ENCODE measurements at regions not wholly inside any gene's neighbourhood (a gene's known extent, or its start where the extent isn't known, plus 50 kb on each side); places are given as distances from the start of the nearest gene placed in this dataset.
A peak's percentile ranks its signal among the peaks of the same experiment; 100 is the strongest.

DNA sequence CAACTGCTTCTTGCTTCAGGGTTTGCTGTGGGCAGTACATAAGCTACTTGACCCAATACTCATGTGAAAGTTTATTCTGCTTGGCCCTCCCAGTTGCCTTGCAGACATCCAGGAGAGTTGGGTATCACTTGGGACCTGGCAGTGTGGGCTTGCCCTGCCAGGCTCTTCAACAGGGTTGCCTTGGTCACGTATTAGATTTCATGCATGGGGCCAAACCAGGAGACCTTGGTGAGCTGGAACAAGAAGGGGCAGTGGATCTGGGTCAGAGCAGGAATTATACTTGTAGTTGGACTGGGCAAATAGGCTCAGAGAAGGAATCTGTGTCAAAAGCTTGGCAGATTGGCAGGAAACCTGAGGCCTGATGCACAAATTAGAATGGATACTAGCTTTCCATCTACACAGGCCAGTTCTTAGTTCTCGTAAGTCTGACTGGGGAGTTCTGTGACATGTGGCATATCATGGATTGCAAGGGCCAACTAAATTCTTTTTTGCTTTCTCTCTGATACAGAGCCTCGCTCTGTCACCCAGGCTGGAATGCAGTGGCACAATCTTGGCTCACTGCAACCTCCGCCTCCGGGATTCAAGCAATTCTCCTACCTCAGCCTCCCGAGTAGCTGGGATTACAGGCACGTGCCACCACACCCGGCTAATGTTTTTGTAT, 192.6 kb upstream of the SERP2 start:
- no peaks in the 10 kb centered on the region for H3K36me3 ChIP-seq
- DNase-seq (ENCODE audit: low read depth in 1 of 2, low spot score in 2 of 2), result no peak

DNA sequence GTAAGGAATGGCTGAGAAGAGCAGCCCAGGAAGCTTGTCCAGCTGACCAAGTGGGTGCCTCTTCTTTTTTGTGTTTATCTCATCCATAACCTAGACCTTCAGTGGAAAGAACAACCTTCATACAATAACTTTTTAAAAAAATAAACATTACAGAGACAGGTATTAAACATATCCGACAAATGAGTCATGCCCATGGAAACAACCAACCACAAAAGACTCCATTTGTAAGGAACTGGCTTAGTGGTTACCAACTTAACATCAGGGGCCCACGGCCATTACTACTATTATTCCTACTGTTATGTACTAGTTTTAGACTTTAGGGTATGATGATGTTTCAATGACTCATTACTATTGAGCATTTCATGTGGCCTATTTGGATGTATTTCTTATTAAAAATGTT, 191.7 kb upstream of the SERP2 start:
- H3K27me3 ChIP-seq (replicated peaks), result no peaks in the 10 kb centered on the region
- H3K27ac ChIP-seq, result no peak overlapping the region
- H3K4me3 ChIP-seq, result no peak overlapping the region
- 0 out of 2 replicates have a peak, but pooled peaks cover 6% of the 10 kb centered on the region for H3K4me1 ChIP-seq (replicated peaks)
- H3K36me3 ChIP-seq, result no peaks in the 10 kb centered on the region
- H3K9me3 ChIP-seq (replicated peaks), result no peaks in the 10 kb centered on the region; the same call in 1 of the 2 replicates
- peak in 1 of 2 experiments; percentile 19 for DNase-seq (ENCODE audit: low read depth in 1 of 2, low spot score in 2 of 2)

More for the DNA sequence above, 192.6 kb upstream of the SERP2 start:
- H3K4me1 ChIP-seq (replicated peaks), result 0 out of 2 replicates have a peak, but pooled peaks cover 6% of the 10 kb centered on the region
- H3K27me3 ChIP-seq (replicated peaks), result no peaks in the 10 kb centered on the region
- no peak overlapping the region for H3K27ac ChIP-seq
- H3K9me3 ChIP-seq (replicated peaks), result no peaks in the 10 kb centered on the region; the same call in 1 of the 2 replicates
- H3K4me3 ChIP-seq, result no peak overlapping the region

DNA sequence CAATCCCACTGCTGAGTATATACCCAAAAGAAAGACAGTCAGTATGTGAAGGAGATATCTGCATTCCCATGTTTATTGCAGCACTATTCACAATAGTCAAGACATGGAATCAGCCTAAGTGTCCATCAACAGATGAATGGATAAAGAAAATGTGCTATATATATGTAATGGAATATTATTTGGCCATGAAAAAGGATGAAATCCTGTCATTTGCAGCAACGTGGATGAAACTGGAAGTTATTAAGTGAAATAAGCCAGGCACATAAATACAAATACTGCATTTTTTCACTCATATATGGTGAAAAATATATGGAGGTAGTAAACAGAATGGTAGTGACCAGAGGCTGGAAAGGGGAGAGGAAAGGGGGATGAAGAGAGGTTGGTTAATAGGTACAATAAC, 188.9 kb upstream of the SERP2 start:
- Histone ChIP-seq H3K9me3 (replicated peaks) (no peaks in the 10 kb centered on the region; the same call in 1 of the 2 replicates), H3K4me1 (replicated peaks) (peaks cover 15% of the 10 kb centered on the region), H3K4me3 (no peak overlapping the region), H3K27me3 (replicated peaks) (no peaks in the 10 kb centered on the region), H3K27ac (no peak overlapping the region), H3K36me3 (no peaks in the 10 kb centered on the region)
- DNase-seq (ENCODE audit: low read depth in 1 of 2, low spot score in 2 of 2), result no peak

DNA sequence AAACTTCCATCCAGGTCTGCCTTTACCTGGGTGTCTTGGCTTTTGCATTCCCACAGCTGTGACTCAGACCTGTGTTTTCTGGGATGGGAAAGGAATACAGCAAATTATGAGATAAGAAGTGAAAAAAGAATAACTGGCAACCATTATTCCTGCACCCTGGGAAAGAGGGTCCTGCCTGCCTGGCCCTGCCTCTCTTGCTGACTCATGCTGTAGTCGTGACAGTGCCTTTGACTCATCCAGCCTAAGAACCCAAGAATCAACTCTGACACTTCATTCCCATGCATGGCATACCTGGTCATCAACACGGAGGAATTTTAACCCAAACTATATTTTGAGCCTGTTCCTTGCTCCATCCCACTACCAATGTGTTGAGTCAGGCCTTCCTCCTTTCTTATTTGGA, 185.4 kb upstream of the SERP2 start:
- no peaks in the 10 kb centered on the region for H3K36me3 ChIP-seq
- H3K9me3 ChIP-seq (replicated peaks), result no peaks in the 10 kb centered on the region; the same call in 1 of the 2 replicates
- no peak overlapping the region for H3K4me3 ChIP-seq
- H3K4me1 ChIP-seq (replicated peaks), result peaks cover 13% of the 10 kb centered on the region
- H3K27ac ChIP-seq, result no peak overlapping the region
- DNase-seq (ENCODE audit: low read depth in 1 of 2, low spot score in 2 of 2), result peak; percentile 33 to 48
- no peaks in the 10 kb centered on the region; the same call in 1 of the 2 replicates for H3K27me3 ChIP-seq (replicated peaks)

DNA sequence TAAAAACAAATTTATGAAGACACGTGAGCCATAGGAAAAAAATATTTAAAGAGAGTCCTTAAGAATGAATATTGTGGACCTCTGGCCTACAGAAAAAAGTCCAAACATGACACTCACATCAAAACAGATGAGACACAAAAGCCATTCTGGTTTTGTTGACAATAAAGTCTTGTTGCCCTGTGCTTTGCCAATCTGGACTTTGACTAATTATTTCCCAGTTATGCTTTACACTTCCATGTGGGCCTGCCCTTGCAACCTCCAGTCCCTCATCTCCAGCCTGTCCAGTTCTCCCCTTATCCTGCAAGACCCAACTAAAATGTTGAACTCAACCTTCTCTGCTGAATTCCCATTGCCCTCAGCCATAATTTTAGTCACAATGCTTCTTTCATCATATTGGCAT, 184.5 kb upstream of the SERP2 start:
- H3K27me3 ChIP-seq (replicated peaks), result no peaks in the 10 kb centered on the region; the same call in 1 of the 2 replicates
- H3K27ac ChIP-seq, result no peak overlapping the region
- H3K36me3 ChIP-seq, result no peaks in the 10 kb centered on the region
- DNase-seq (ENCODE audit: low read depth in 1 of 2, low spot score in 2 of 2), result no peak
- peaks cover 13% of the 10 kb centered on the region for H3K4me1 ChIP-seq (replicated peaks)
- H3K9me3 ChIP-seq (replicated peaks), result no peaks in the 10 kb centered on the region; the same call in 1 of the 2 replicates
- no peak overlapping the region for H3K4me3 ChIP-seq

DNA sequence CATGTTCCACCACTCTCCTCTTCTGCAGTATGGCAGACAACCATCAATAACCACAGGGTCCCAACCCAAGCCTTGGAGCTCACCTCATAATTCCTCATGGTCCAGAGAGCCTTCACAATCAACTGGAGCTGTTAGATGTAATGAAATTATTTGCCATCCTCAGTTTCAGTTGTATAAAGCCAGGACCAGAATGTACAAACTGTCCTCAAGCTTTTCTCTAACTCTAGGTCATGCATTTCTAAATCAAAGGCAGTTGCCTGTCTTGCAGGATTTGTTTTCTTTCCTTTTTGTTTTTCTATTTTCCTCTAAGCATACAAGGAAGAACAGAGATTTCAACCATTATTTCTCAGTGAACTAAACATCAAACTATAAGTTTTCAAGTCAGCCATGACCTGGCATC, 182.5 kb upstream of the SERP2 start:
- no peak overlapping the region for H3K4me3 ChIP-seq
- no peaks in the 10 kb centered on the region; the same call in 1 of the 2 replicates for H3K27me3 ChIP-seq (replicated peaks)
- no peaks in the 10 kb centered on the region for H3K36me3 ChIP-seq
- peaks cover 13% of the 10 kb centered on the region for H3K4me1 ChIP-seq (replicated peaks)
- no peak overlapping the region for H3K27ac ChIP-seq
- H3K9me3 ChIP-seq (replicated peaks), result no peaks in the 10 kb centered on the region
- no peak for DNase-seq (ENCODE audit: low read depth in 1 of 2, low spot score in 2 of 2)

DNA sequence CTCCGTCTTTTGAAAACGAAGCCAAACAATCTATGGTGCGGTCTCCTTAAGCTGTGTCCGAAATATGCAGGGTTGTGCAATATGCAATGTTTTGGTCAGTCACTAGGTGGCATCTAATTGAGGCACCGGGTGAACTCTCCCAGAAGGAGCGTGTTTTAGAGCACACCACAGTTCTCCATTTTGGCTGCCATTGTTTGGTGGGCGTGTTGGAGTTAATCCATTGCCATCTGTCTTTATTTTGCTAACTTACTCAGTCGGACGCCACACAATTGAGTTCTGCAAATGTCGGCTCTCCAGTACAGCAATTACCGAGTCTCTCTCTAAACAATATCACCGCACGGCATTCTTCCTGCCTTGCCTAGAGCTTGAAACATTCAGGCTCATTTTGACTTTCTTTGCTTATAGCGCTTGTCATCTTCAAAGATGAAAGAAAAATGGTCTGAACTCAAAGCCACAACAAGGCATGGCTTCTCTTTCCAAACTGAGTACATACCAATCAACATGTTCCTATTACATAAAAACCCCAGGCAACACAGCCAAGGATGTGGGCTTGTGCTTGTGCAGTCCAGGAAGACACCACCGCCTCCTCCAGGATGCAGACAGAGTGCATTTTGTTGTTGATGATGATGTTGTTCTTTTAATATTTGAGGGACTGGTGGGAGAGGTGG, 182.0 kb upstream of the SERP2 start:
- Histone ChIP-seq H3K9me3 (replicated peaks) (no peaks in the 10 kb centered on the region), H3K27ac (no peak overlapping the region), H3K36me3 (no peaks in the 10 kb centered on the region), H3K27me3 (replicated peaks) (no peaks in the 10 kb centered on the region; the same call in 1 of the 2 replicates), H3K4me1 (replicated peaks) (peaks cover 13% of the 10 kb centered on the region), H3K4me3 (no peak overlapping the region)
- DNase-seq (ENCODE audit: low read depth in 1 of 2, low spot score in 2 of 2), result peak; percentile 47 to 49

DNA sequence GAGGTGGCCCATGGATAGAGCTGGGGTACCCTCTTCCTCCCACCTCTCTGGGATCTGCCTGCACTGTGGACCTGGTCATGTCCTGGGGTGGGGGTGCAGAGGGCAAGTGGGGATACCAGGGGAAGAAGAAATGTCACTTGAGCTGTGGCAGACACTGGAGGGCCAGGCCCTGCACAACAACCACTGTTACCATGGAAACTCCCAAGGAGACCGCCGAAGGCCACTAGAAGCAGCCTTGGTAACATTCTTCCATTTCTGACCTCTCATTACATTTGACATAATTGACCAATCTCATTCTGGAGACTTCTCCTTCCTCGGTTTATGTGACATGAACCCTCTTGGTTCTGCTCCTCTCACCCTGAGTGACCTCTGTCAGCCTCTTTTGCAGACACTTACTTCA, 179.9 kb upstream of the SERP2 start:
- Histone ChIP-seq H3K36me3 (no peaks in the 10 kb centered on the region), H3K9me3 (replicated peaks) (no peaks in the 10 kb centered on the region), H3K27ac (no peak overlapping the region), H3K4me3 (no peak overlapping the region), H3K27me3 (replicated peaks) (no peaks in the 10 kb centered on the region; the same call in 1 of the 2 replicates), H3K4me1 (replicated peaks) (peaks cover 19% of the 10 kb centered on the region)
- no peak for DNase-seq (ENCODE audit: low read depth in 1 of 2, low spot score in 2 of 2)

DNA sequence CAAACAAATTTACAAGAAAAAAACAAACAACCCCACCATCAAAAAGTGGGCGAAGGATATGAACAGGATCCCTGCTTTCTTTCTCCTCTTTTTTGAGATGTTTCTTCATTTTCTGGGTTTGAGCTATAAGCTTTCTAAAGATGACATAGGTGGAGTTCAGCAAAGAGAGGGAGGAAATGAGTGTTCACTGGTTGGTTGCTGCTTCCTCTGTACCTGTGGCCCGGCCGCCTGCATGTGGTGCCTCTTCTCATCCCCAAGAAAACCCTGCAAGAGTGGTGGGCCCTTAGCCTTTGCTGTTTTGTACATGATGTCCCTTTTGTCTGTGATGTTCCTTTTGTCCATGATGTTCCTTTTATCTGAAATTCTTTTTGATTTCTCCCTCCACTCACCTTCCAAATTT, 178.4 kb upstream of the SERP2 start:
- H3K4me3 ChIP-seq, result no peak overlapping the region
- DNase-seq (ENCODE audit: low read depth in 1 of 2, low spot score in 2 of 2), result no peak
- no peak overlapping the region for H3K27ac ChIP-seq
- peaks cover 24% of the 10 kb centered on the region for H3K4me1 ChIP-seq (replicated peaks)
- no peaks in the 10 kb centered on the region; the same call in 1 of the 2 replicates for H3K27me3 ChIP-seq (replicated peaks)
- H3K9me3 ChIP-seq (replicated peaks), result no peaks in the 10 kb centered on the region
- no peaks in the 10 kb centered on the region for H3K36me3 ChIP-seq

DNA sequence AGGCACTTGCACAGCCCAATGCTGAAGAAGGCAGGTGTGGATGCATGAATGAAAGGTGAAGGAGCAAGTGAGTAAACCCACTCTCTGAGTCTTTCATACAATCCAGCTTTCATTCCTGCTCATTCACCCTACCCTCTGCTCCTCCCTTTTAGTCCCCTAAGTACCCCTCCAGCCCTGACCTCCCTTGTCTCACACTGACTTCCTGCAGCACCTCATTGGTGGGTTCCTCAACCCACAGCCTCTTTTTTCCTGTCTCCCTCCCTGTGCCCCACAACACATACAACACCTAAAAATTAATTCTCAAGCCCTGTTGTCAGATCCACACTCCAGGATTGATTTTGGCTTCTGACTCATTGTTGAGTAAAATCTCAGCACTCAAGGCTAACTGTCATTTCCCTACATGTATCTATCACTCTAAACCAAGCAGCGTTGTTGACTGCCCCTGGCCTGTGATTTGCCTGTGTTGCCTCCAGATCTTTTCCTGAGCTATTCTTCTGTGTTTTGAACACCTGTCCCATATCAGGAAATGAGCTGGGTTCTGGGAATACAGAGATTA, 177.3 kb upstream of the SERP2 start:
- DNase-seq (ENCODE audit: low read depth in 1 of 2, low spot score in 2 of 2), result no peak
- Histone ChIP-seq H3K27me3 (replicated peaks) (no peaks in the 10 kb centered on the region; the same call in 1 of the 2 replicates), H3K27ac (no peak overlapping the region), H3K4me1 (replicated peaks) (peaks cover 24% of the 10 kb centered on the region), H3K4me3 (no peak overlapping the region), H3K36me3 (no peaks in the 10 kb centered on the region), H3K9me3 (replicated peaks) (no peaks in the 10 kb centered on the region)

DNA sequence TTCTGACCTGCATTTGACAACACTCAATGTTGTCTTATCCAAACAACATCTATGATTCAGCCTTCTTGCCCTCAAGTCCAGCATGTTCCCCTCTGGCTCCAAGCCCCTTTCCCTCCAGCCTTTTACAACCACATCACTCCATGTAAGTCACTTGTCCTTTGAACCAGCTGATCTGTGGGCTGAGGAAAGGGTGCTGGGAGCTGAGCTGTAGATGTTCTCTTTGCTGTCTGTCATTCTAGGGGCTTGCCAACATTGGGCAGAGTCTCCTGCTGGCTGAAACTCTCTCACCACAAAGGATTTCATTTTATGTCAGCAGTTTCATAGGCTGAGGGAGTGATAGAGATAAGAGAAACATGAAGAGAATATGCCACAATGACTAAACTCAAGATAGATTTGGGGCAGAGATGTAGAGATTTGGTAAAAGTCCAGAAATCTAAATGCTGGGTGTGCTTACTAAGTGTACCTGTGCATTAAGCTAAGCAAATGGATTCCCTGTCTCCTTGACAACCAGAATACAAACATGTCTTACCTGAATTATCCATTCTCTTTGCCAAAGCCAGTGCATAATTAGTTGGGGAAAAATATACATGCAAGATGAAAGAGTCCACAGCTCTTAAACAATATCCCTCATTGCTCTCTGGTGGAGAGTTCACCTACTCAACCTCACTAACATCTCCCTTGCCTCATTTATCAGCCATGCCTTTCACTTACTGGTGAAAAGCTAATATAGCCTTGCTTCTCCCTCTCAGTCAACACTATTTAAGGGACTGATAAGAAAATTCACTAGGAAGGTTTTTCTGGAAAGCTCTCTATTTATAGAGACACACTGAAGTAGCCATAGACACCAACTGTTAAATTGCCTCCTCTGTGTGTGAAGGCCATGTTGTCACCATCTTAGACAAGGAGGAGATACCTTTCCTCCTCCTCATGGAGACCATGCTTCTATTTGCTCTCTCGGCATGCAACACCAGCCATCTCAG, 175.5 kb upstream of the SERP2 start:
- peak in 1 of 2 experiments; percentile 14 for DNase-seq (ENCODE audit: low read depth in 1 of 2, low spot score in 2 of 2)
- no peaks in the 10 kb centered on the region for H3K36me3 ChIP-seq

DNA sequence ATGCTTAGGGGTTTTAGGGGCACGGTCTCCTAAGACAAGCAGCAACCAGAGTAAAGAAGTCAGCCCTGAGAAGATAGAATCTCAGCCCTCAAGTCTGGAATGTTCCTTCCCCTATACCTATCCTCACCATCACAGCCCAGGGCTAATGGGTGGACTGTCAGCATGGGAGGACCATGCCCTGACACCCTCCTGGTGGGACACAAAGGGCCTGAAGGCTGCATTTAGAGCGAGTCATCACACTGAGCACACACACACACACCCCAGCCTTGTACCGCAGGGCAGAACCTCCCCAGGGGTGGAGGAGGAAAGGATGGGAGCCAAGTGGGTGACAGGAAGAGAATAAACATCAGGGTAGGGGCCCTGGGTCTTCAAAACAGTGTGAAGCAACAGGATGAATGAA, 174.8 kb upstream of the SERP2 start:
- Histone ChIP-seq H3K36me3 (no peaks in the 10 kb centered on the region), H3K27ac (no peak overlapping the region), H3K4me1 (replicated peaks) (peaks cover 20% of the 10 kb centered on the region), H3K9me3 (replicated peaks) (no peaks in the 10 kb centered on the region), H3K27me3 (replicated peaks) (no peaks in the 10 kb centered on the region), H3K4me3 (no peak overlapping the region)
- peak in 1 of 2 experiments; percentile 19 for DNase-seq (ENCODE audit: low read depth in 1 of 2, low spot score in 2 of 2)

More for the DNA sequence above, 175.5 kb upstream of the SERP2 start:
- Histone ChIP-seq H3K27ac (no peak overlapping the region), H3K4me1 (replicated peaks) (peaks cover 20% of the 10 kb centered on the region), H3K27me3 (replicated peaks) (no peaks in the 10 kb centered on the region), H3K4me3 (no peak overlapping the region), H3K9me3 (replicated peaks) (no peaks in the 10 kb centered on the region)

DNA sequence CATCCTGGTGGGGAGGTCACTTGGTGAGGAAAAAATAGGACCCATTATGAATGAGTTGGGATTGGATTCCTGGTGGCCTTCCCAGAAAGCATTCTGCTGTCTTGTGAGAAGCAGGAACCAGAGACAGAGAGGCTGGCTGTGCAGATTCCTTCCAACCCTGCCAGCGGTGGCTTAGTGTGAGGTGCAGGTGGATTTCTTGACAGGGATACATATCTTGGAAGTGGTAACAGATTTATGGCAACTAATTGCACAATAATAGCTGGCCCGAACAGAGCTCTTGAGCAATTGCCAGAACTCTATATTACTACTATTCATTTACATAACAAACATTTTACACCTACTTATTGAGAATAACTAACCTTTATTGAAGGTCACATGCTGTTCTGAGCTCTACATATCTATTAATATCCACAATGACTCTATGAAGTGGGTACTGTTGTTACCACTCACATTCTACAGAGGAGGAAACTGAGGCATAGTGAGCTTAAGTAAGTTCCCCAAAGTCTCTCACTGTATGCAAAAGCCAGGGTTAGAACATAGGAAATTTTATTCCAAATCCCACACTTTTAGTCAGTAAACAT, 173.9 kb upstream of the SERP2 start:
- DNase-seq (ENCODE audit: low read depth in 1 of 2, low spot score in 2 of 2), result no peak
- no peak overlapping the region for H3K4me3 ChIP-seq
- no peaks in the 10 kb centered on the region for H3K36me3 ChIP-seq
- H3K27ac ChIP-seq, result no peak overlapping the region
- no peaks in the 10 kb centered on the region for H3K9me3 ChIP-seq (replicated peaks)
- no peaks in the 10 kb centered on the region for H3K27me3 ChIP-seq (replicated peaks)
- H3K4me1 ChIP-seq (replicated peaks), result peaks cover 20% of the 10 kb centered on the region

All from SJSA1 (cell line).